Middle frontal gyrus (tissue), 1 donor: ENCODE measurements at regions not wholly inside any gene's neighbourhood (a gene's known extent, or its start where the extent isn't known, plus 50 kb on each side); places are given as distances from the start of the nearest gene placed in this dataset.
A peak's percentile ranks its signal among the peaks of the same experiment; 100 is the strongest.

ENCODE experiments used
- DNase-seq: peaks from one replicate; pipeline ENCODE4 v3.0.0-alpha.2; 2015; ENCODE audit warnings: low spot score; ENCODE audit errors: extremely low spot score

DNA sequence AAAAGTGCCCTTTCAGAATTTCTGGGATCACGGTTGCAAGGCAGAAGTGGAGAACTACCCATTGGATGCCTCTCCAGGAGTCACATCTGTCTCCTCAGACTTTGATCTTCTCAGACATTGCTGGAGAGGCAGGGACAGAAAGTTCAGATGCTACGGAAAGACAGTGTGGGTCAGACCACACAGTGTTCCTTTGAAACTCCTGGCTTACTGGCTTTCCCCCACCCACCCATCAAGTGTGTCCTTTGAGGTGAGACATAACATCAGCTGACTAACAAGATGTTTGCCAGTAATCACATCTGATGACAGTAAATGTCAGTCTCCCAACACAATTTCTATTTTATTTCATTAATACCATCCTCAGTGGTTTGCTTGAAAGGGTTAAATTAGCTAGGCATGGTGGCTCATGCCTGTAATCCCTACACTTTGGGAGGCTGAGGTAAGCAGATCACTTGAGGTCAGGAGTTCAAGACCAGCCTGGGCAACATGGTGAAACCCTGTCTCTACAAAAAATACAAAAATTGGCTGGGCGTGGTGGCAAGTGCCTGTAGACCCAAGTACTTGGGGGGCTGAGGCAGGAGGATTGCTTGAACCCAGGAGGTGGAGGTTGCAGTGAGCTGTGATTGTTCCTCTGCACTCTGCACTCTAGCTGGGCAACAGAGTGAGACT, 67.2 kb upstream of the SNX9 start:
- no peak for DNase-seq

DNA sequence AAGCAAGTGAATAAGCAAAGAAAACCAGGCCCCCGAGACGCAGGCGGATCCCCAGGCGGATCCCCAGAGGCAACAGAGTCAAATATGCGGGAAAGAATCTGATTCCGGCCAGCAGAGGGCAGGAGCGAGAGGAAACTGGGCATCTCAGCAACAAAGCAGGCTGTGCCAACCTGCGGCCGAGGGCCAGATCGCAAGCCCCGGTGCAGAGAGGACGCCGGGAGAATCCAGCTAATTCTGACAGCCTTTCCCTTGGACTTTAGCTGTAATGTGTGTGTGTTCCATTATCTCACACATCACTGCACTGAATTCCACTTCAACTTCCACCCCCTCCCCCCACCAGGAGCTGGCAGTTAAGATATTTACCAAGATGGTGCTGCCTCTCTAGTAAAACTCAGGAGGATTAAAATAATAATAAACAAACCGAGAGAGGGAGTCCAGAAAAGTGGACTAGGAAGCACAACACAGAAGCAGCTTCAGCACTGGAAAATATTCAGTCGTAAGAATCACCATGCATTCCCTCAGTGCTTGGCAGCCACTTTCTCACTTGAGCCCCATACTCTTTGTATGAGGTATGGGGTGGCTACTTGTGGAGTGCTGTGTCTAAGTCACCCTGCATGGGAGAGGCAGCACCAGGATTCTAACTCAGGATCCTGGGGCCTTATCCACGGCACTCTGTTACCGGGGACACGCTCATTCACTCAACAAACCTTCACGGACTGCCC, 66.2 kb upstream of the SNX9 start:
- DNase-seq, result peak; percentile 82

DNA sequence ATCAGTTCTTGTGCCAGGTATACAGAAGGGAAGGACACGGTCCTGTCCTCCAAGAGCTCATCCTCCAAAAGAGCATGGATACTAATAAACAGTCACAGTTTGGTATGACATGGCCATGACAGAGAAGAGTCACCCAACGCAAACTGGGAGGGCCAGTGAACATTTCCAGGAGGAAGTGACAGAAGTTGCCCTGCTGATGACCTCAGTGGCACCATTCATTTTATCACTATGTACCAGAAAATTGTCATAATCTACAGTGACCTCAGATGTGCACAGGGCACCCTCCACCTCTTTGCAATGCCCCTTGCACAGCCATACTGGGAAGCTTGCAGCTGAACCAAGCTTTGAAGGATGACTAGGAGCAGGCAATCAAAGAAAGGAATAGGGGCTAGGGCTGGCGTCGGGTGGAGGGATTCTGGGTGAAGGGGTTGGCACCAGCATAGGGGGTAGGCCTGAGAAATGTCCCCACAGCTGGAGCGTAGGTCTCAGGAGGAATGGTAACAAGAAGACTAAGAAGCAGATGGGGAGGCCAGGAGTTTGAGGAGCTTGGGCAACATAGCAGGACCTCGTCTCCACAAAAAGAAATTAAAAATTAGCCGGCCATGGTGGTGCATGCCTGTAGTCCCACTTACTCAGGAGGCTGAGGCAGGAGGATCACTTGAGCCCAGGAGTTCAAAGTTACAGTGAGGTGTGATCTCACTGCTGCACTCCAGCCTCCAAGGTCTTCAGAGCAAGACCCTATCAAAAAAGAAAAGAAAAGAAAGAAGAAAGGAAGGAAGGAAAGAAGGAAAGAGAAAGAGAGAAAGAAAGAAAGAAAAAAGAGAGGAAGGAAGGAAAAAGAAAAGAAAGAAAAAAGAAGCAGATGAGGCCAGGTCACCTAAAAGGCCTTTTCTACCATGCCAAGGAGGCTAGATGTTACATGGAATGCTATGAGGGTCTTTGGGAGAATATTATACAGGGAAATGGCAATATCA, 65.3 kb upstream of the SNX9 start:
- no peak for DNase-seq

DNA sequence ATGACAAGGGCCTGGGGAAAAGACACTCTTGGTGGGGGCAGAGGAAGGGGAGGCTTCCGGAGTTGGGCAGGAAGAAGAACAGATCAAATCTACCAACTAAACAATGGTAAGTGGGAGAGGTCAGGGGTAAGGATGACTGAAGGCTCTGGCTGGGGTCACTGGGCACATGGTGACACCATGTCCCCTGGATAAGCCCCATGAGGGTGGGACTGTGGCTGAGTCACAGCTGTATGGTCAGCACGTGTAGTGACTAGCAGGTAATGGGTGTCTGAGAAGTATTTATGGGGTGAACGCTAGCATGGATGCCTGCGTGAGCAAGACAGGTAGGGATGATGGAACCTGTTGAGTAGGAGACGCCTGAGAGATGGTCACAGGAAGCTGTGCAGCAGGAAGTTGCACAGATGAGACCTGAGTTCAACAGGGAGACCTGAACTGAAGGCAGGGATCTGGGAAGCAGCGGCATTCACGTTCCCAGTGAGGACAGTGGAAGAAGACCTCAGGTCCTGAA, 64.5 kb upstream of the SNX9 start:
- DNase-seq, result no peak

GRCh38 chr6:157759028-157759427, 64.0 kb upstream of the SNX9 start:
- DNase-seq, result no peak

DNA sequence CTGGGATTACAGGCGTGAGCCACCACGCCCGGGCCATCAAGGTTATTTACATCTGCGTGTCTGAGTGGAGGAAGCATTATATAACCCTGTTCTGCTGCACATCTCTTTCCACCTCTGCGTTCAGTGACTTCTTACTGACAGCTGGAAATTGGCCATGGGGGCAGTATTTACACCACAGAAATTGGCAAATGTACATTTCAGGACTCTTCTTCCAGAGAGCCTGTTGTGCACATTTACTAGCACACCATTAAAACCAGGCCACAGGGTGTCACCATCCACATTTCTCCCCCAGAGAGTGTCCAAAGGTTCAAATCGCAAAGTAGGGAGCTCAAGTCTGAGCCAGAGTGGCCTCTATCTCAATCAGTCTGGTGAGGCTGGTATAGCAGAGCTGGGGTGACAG, 62.9 kb upstream of the SNX9 start:
- DNase-seq, result no peak

DNA sequence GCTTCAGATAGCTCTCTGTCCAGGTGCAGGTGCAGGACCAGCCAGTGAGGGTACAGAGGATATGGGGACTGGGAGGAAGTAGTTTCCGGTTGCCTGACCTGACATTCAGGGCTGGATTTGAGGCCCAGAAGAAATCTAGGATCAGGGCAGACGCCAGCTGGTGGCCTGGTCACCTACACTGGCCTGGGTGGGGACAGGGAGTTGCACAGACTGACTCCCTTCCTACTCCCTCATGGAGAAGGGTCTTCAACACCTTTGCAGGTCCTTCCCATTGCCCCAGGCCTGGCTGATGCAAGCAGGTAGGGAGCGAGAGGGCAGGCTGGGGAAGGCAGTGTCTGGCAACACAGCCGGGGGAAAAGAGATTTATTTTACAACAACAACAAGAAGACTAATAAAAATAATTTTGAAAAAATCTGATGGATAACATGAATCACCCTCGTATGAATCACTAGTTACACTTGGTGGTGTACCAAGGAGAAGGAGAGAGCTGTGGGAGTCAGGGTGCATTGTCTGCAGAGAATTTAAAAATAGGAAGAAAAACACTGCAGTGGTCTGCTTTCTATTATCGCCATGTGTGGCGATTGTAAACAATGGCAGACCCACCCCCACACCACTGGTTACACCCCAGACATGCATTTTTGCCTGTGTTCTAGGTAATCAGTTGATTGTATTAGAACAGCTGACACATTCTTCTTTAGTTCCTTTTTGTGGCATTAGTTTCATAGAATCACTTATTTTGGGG, 62.3 kb upstream of the SNX9 start:
- DNase-seq, result no peak

- DNase-seq, result no peak
Observed at GRCh38 chr6:157761331-157761921, 61.6 kb upstream of the SNX9 start.

GRCh38 chr6:157761926-157762325, 61.1 kb upstream of the SNX9 start:
- DNase-seq, result no peak

GRCh38 chr6:157762636-157763035, 60.4 kb upstream of the SNX9 start:
- no peak for DNase-seq

GRCh38 chr6:157763129-157763903, 59.7 kb upstream of the SNX9 start:
- DNase-seq, result no peak

- DNase-seq, result no peak
Observed at GRCh38 chr6:157763904-157764177, 59.2 kb upstream of the SNX9 start.

- peak; percentile 69 for DNase-seq
Observed at GRCh38 chr6:157764178-157765068, 58.6 kb upstream of the SNX9 start.

GRCh38 chr6:157766901-157767774, 55.9 kb upstream of the SNX9 start:
- DNase-seq, result no peak

GRCh38 chr6:157767775-157768156, 55.3 kb upstream of the SNX9 start:
- DNase-seq, result no peak

- DNase-seq, result no peak
Observed at GRCh38 chr6:157768304-157768703, 54.7 kb upstream of the SNX9 start.

DNA sequence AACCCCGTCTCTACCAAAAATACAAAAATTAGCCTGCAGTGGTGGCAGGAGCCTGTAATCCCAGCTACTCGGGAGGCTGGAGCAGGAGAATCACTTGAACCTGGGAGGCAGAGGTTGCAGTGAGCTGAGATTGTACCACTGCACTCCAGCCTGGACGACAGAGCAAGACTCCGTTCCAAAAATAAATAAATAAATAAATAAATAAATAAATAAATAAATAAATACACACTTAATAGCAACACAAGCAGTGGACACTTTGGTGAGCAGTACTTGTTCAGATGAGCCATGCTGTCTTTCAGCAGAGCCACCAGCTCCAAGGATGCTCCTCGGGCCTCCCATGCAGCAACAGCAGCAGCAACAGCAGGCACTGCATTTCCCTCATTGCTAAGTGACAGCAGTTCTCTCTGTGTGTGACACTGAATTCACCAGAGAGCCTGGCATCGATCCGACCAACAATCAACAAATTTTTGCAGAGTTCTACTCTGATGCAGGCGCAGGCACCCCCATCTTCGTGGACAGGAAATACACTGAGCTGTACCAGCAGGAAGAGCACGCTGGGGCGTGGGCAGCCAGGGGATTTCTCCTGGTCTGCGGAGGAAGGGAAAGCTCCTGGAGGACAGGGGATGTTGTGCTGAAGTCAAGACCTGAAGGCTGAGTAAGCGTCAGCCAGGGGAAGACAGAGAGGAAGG, 54.0 kb upstream of the SNX9 start:
- DNase-seq, result no peak
